ENCODE measurements at regions not wholly inside any gene's neighbourhood (a gene's known extent, or its start where the extent isn't known, plus 50 kb on each side); places are given as distances from the start of the nearest gene placed in this dataset.

DNA sequence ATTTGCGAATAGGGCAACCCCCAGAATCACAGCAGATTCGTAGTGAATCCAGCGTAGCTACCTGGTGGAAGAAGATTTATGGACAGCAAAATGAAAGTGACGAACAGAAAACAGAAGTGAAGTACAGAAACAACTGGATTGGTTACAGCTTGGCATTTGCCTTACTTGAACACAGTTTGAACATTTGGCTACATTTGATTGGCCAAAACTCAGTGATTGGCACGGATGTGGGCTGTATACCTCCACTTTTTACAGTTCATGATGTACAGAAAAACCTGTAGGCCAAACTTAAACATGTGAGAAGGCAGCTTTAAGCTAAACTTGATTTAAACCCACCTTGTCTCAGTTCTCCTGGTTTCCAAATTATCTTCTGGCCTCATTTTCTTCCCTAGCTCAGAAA is 49.9 kb upstream of the AMN1 start:
- no peak for DNase-seq
